Kidney (tissue), 13 donors: ENCODE measurements at regions not wholly inside any gene's neighbourhood (a gene's known extent, or its start where the extent isn't known, plus 50 kb on each side); places are given as distances from the start of the nearest gene placed in this dataset.
A peak's percentile ranks its signal among the peaks of the same experiment; 100 is the strongest.

ENCODE experiments used
- DNase-seq, 5 donors: peaks; one replicate each; pipeline ENCODE4 v3.0.0-alpha.2; 2013 to 2020
- FAIRE-seq: peaks from 2 replicates; lab custom pipeline; 2012; peaks lifted over from hg19 to GRCh38; lab: Jason Lieb, UNC
- H3K27ac ChIP-seq, 2 donors: one replicate each; pipeline ENCODE4 v1.7.0; 2013; ENCODE audit warnings: low read depth in 2 of 2, low read length in 2 of 2, inconsistent platforms in 1 of 2
- H3K27me3 ChIP-seq: one replicate; pipeline ENCODE4 v1.7.1; 2013; ENCODE audit warnings: low read length, inconsistent platforms; ENCODE audit not compliant: control insufficient read depth, insufficient read depth
- H3K36me3 ChIP-seq, 3 donors: one replicate each; pipeline versions ENCODE4 v1.7.0 to v1.7.1; 2013; ENCODE audit warnings: low read length in 3 of 3, control low read depth in 1 of 3, inconsistent platforms in 1 of 3; ENCODE audit not compliant: insufficient read depth in 3 of 3, control insufficient read depth in 2 of 3
- H3K4me1 ChIP-seq, 3 donors: one replicate each; pipeline versions ENCODE4 v1.7.0 to v1.7.1; 2013; ENCODE audit warnings: low read length in 3 of 3, inconsistent platforms in 1 of 3, low read depth in 1 of 3; ENCODE audit not compliant: control insufficient read depth in 2 of 3, insufficient read depth in 2 of 3
- H3K4me3 ChIP-seq, 3 donors: one replicate each; pipeline versions ENCODE4 v1.7.0 to v1.8.1; 2013; ENCODE audit warnings: low read length in 3 of 3, control low read depth in 1 of 3, inconsistent platforms in 1 of 3
- H3K9ac ChIP-seq, 3 donors: one replicate each; pipeline versions ENCODE4 v1.7.0 to v1.7.1; 2013; ENCODE audit warnings: low read length in 3 of 3, control low read depth in 1 of 3, inconsistent platforms in 1 of 3
- H3K9me3 ChIP-seq, 3 donors: one replicate each; pipeline versions ENCODE4 v1.7.0 to v1.7.1; 2013; ENCODE audit warnings: low read length in 3 of 3, control low read depth in 1 of 3, inconsistent platforms in 1 of 3; ENCODE audit not compliant: control insufficient read depth in 2 of 3, insufficient read depth in 1 of 3
- CTCF ChIP-seq: IDR thresholded peaks from 3 replicates; pipeline ENCODE4 v1.5.1; 2012; ENCODE audit warnings: mild to moderate bottlenecking, moderate library complexity, borderline replicate concordance; ENCODE audit not compliant: insufficient read depth; ENCODE audit errors: extremely low read depth
- intact Hi-C: fragments of 100-400 bp; cut with DNase I; formaldehyde crosslinking; loops from one replicate; pipeline ENCODE4 v1.11.1; 2022
- donor health status: control.
- donor health status: control.
- donor health status: control.
- donor health status: control.
- donor health status: control.
- donor health status: DM: yes; HTN: yes; CAD: no.
- donor health status: Normal renal cell carcinoma (clear cell type).

GRCh38 chr9:29126783-29127182 is 1553.5 kb upstream of the C9orf72 start:
- intact Hi-C loops: no loop called here
- no peaks in the 10 kb centered on the region for H3K27me3 ChIP-seq
- peaks cover 0 to 13% (median 0%) of the 10 kb centered on the region in 3 donors for H3K9me3 ChIP-seq
- H3K4me1 ChIP-seq: no peaks in the 10 kb centered on the region
- no peak for FAIRE-seq
- H3K27ac ChIP-seq: no peak overlapping the region
- no peak overlapping the region for H3K4me3 ChIP-seq
- TF ChIP-seq CTCF: no peak
- DNase-seq: no peak
- H3K9ac ChIP-seq: no peak overlapping the region
- H3K36me3 ChIP-seq: no peaks in the 10 kb centered on the region

- no peaks in the 10 kb centered on the region for H3K36me3 ChIP-seq
- H3K9ac ChIP-seq: no peak overlapping the region
- H3K27me3 ChIP-seq: no peaks in the 10 kb centered on the region
- no peak for FAIRE-seq
- intact Hi-C loops: no loop called here
- DNase-seq: peak in 1 of 5 donors; percentile 2
- no peak overlapping the region for H3K4me3 ChIP-seq
- TF ChIP-seq CTCF: no peak
- H3K27ac ChIP-seq: no peak overlapping the region
- H3K9me3 ChIP-seq: peaks cover 0 to 20% (median 0%) of the 10 kb centered on the region in 3 donors
- H3K4me1 ChIP-seq: no peaks in the 10 kb centered on the region
These were observed 1556.5 kb upstream of the C9orf72 start for GRCh38 chr9:29129763-29130162.

- H3K9me3 ChIP-seq: peaks cover 0 to 11% (median 0%) of the 10 kb centered on the region in 3 donors
- no peak for TF ChIP-seq CTCF
- H3K4me1 ChIP-seq: no peaks in the 10 kb centered on the region
- H3K36me3 ChIP-seq: no peaks in the 10 kb centered on the region
- intact Hi-C loops: no loop called here
- FAIRE-seq (no peak), DNase-seq (no peak)
- H3K27ac ChIP-seq: no peak overlapping the region
- no peaks in the 10 kb centered on the region for H3K27me3 ChIP-seq
- no peak overlapping the region for H3K4me3 ChIP-seq
- no peak overlapping the region for H3K9ac ChIP-seq
These were observed 1571.2 kb upstream of the C9orf72 start for GRCh38 chr9:29144476-29144875.

GRCh38 chr9:29150606-29151005 is 1577.3 kb upstream of the C9orf72 start:
- DNase-seq: no peak
- Histone ChIP-seq H3K36me3 (no peaks in the 10 kb centered on the region), H3K9me3 (no peaks in the 10 kb centered on the region), H3K9ac (no peak overlapping the region), H3K4me1 (no peaks in the 10 kb centered on the region), H3K4me3 (no peak overlapping the region), H3K27ac (no peak overlapping the region), H3K27me3 (no peaks in the 10 kb centered on the region)
- no peak for FAIRE-seq
- TF ChIP-seq CTCF: no peak
- intact Hi-C loops: no loop called here
